HepG2 (cell line): ENCODE measurements at regions not wholly inside any gene's neighbourhood (a gene's known extent, or its start where the extent isn't known, plus 50 kb on each side); places are given as distances from the start of the nearest gene placed in this dataset.

Source experiments
- ATAC-seq: fragments of 200-7000 bp; cut with Tn5 transposase; 3 replicates; pipeline ENCODE4 v1.9.1; 2020; ENCODE audit warnings: mild to moderate bottlenecking, moderate library complexity
- BruUV-seq: library from RNA; stranded (reverse); fragments of 400-500 nt; replicated peaks from 2 replicates; lab custom pipeline; 2021; lab: Mats Ljungman, UMichigan
- CTCF ChIA-PET: fragments of 300-600 bp; formaldehyde crosslinking; extraction: SDS; loops from one replicate; lab custom pipeline; 2021; ENCODE audit warnings: low total read pairs, inconsistent platforms, low intra/inter-chr PET ratio; lab: Yijun Ruan, JAX
- POLR2A ChIA-PET: fragments of 350-600 bp; sonication (Branson Sonifier 250); formaldehyde crosslinking; loops from one replicate; lab custom pipeline; 2020; ENCODE audit warnings: antibody characterized with exemption, inconsistent platforms; lab: Yijun Ruan, JAX
- DNase-seq: peaks from one replicate; pipeline ENCODE4 v3.0.0-alpha.2; 2015; ENCODE audit warnings: low spot score
- FAIRE-seq: peaks from 3 replicates; lab custom pipeline; 2011; peaks lifted over from hg19 to GRCh38; lab: Jason Lieb, UNC
- H2AFZ ChIP-seq: one replicate; pipeline ENCODE4 v1.6.1; 2011; ENCODE audit warnings: low read length, inconsistent platforms
- H3K27ac ChIP-seq: fragments of 300-600 bp; 3 replicates; pipeline ENCODE4 v1.8.0; 2011; ENCODE audit warnings: mixed run types, mild to moderate bottlenecking, mixed read lengths, low read length, inconsistent platforms; ENCODE audit not compliant: insufficient read depth; ENCODE audit errors: extremely low read length
- H3K27me3 ChIP-seq, 2 experiments: fragments of 200-600 bp in 1 of 2; 2 replicates in 1 of 2; 3 replicates in 1 of 2; pipeline versions ENCODE4 v1.6.0 to v1.8.0; 2011; ENCODE audit warnings: low read length in 2 of 2, mild to moderate bottlenecking in 2 of 2, moderate library complexity in 2 of 2, inconsistent platforms in 1 of 2; ENCODE audit not compliant: insufficient read depth in 2 of 2, control insufficient read depth in 1 of 2
- H3K36me3 ChIP-seq, 2 experiments: fragments of 200-600 bp in 1 of 2; replicated peaks in 1 of 2; 2 replicates in 1 of 2; 3 replicates in 1 of 2; pipeline versions ENCODE4 v1.5.1 to v1.8.0; 2011; ENCODE audit warnings: low read length in 2 of 2, inconsistent platforms in 1 of 2; ENCODE audit not compliant: insufficient read depth in 2 of 2, control insufficient read depth in 1 of 2
- H3K4me1 ChIP-seq: 2 replicates; pipeline ENCODE4 v1.5.1; 2012; ENCODE audit warnings: low read length, inconsistent platforms; ENCODE audit not compliant: insufficient read depth
- H3K4me2 ChIP-seq: 2 replicates; pipeline ENCODE4 v1.6.0; 2011; ENCODE audit warnings: low read depth, low read length, inconsistent platforms
- H3K4me3 ChIP-seq, 3 experiments: fragments of 200-600 bp in 1 of 3; sonication (generic), shearing (Covaris generic) in 1 of 3; replicated peaks in 1 of 3; 2 replicates each; pipeline ENCODE4 v1.5.1; 2011 to 2016; ENCODE audit warnings: low read length in 3 of 3, inconsistent platforms in 2 of 3, low read depth in 2 of 3, mild to moderate bottlenecking in 2 of 3, control low read depth in 1 of 3, mixed read lengths in 1 of 3; ENCODE audit not compliant: insufficient read depth in 1 of 3
- H3K79me2 ChIP-seq: one replicate; pipeline ENCODE4 v1.6.1; 2011; ENCODE audit warnings: low read length, inconsistent platforms; ENCODE audit not compliant: insufficient read depth
- H3K9ac ChIP-seq: 2 replicates; pipeline ENCODE4 v1.6.0; 2011; ENCODE audit warnings: mild to moderate bottlenecking, low read depth, low read length, inconsistent platforms; ENCODE audit not compliant: insufficient read depth
- H3K9me3 ChIP-seq: 2 replicates; pipeline ENCODE4 v1.5.1; 2012; ENCODE audit warnings: mild to moderate bottlenecking, low read length
- H4K20me1 ChIP-seq: 2 replicates; pipeline ENCODE4 v1.6.0; 2011; ENCODE audit warnings: inconsistent platforms, mild to moderate bottlenecking, low read length, moderate library complexity; ENCODE audit not compliant: insufficient read depth
- HES4 ChIP-seq: sonication (generic); formaldehyde crosslinking; IDR thresholded peaks from 2 replicates; pipeline ENCODE4 v1.9.0; 2021; ENCODE audit warnings: mild to moderate bottlenecking, missing genetic modification reagents, borderline replicate concordance
- SIN3B ChIP-seq: fragments of 150-350 bp; IDR thresholded peaks from 2 replicates; pipeline ENCODE4 v1.6.1; 2014; ENCODE audit warnings: low read length
- SOX13 ChIP-seq, 3 experiments: fragments of 450-650 bp in 1 of 3; sonication (generic) in 1 of 3; formaldehyde crosslinking in 1 of 3; IDR thresholded peaks in 2 of 3; conservative IDR thresholded peaks in 1 of 3; 2 replicates each; pipeline versions ENCODE4 v1.5.0 to v1.6.1; 2016 to 2020; ENCODE audit warnings: antibody characterized with exemption in 1 of 3, mild to moderate bottlenecking in 1 of 3, missing compliant biosample characterization in 1 of 3, missing genetic modification reagents in 1 of 3, moderate library complexity in 1 of 3
- YY1 ChIP-seq: IDR thresholded peaks from 2 replicates; pipeline ENCODE4 v1.6.1; 2011; ENCODE audit warnings: low read length, low read depth, moderate library complexity, mild to moderate bottlenecking; ENCODE audit not compliant: insufficient read depth, insufficient replicate concordance
- ZFX ChIP-seq: sonication (generic); formaldehyde crosslinking; IDR thresholded peaks from 2 replicates; pipeline ENCODE4 v1.4.0; 2020; ENCODE audit warnings: mild to moderate bottlenecking, low read depth, missing genetic modification reagents, moderate library complexity
- ZMYM2 ChIP-seq: sonication (generic); formaldehyde crosslinking; IDR thresholded peaks from 2 replicates; pipeline ENCODE4 v1.8.0; 2022; ENCODE audit warnings: mild to moderate bottlenecking, missing genetic modification reagents
- ZNF160 ChIP-seq: sonication (generic); formaldehyde crosslinking; IDR thresholded peaks from 2 replicates; pipeline ENCODE4 v1.8.0; 2022; ENCODE audit warnings: mild to moderate bottlenecking, inconsistent platforms, missing genetic modification reagents
- ZNF580 ChIP-seq: IDR thresholded peaks from 2 replicates; pipeline ENCODE4 v1.6.1; 2016; ENCODE audit warnings: low read depth, borderline replicate concordance
- ZNF75D ChIP-seq: sonication (generic); formaldehyde crosslinking; IDR thresholded peaks from 2 replicates; pipeline ENCODE4 v1.8.1; 2023; ENCODE audit warnings: missing genetic modification reagents, mild to moderate bottlenecking, borderline replicate concordance
- WGBS: methylation state at CpG from one replicate; pipeline ENCODE4 v1.1.6; 2017; ENCODE audit warnings: low lambda C conversion rate; 5-methylcytosine and 5-hydroxymethylcytosine counted together
- in situ Hi-C: cut with HindIII; loops from 2 replicates; pipeline ENCODE4 v1.10.0; 2017; ENCODE audit warnings: low pct_unique_long_range_greater_than_20kb; ENCODE audit not compliant: extremely low pct_ligation_motif_present
- intact Hi-C: fragments of 100-400 bp; cut with micrococcal nuclease; formaldehyde crosslinking; loops from one replicate; pipeline ENCODE4 v1.10.0; 2022; ENCODE audit not compliant: unreplicated experiment

- Histone ChIP-seq H3K36me3 (no peaks in the 10 kb centered on the region), H2AFZ (no peak overlapping the region), H3K9ac (no peak overlapping the region), H3K27me3 (no peaks in the 10 kb centered on the region; a peak in 1 of 5 replicates), H3K4me1 (no peaks in the 10 kb centered on the region), H4K20me1 (no peaks in the 10 kb centered on the region), H3K27ac (no peak overlapping the region), H3K4me2 (no peak overlapping the region), H3K9me3 (peaks cover 18% of the 10 kb centered on the region), H3K4me3 (no peak overlapping the region), H3K79me2 (no peaks in the 10 kb centered on the region)
- ChIA-PET POLR2A (no interaction called here), CTCF (no interaction called here)
- WGBS, result 12% methylated on average over 2 of the region's 2 CpGs
- in situ Hi-C loops (no loop called here), intact Hi-C loops (no loop called here)
- no peak for TF ChIP-seq ZNF160 (CRISPR knock-in tag)
- TF ChIP-seq ZFX (CRISPR knock-in tag), result no peak
- no peak for TF ChIP-seq YY1
- BruUV-seq, result no TSS peak
- FAIRE-seq (no peak), ATAC-seq (no peak), DNase-seq (no peak)
Measured at GRCh38 chr12:5230156-5230555, 186.5 kb downstream of the KCNA5 start.

GRCh38 chr12:5230861-5231260, 187.2 kb downstream of the KCNA5 start:
- Histone ChIP-seq H3K79me2 (no peaks in the 10 kb centered on the region), H3K4me3 (no peak overlapping the region), H3K27me3 (no peaks in the 10 kb centered on the region; a peak in 1 of 5 replicates), H4K20me1 (no peaks in the 10 kb centered on the region), H2AFZ (no peak overlapping the region), H3K9me3 (peaks cover 13% of the 10 kb centered on the region; the same call in 1 of the 2 replicates), H3K9ac (no peak overlapping the region), H3K4me2 (no peak overlapping the region), H3K27ac (no peak overlapping the region), H3K4me1 (no peaks in the 10 kb centered on the region), H3K36me3 (no peaks in the 10 kb centered on the region)
- CTCF ChIA-PET, result no interaction called here
- FAIRE-seq (no peak), ATAC-seq (no peak), DNase-seq (no peak)
- no TSS peak for BruUV-seq
- in situ Hi-C loops (no loop called here), intact Hi-C loops (no loop called here)
- TF ChIP-seq ZNF75D, result no peak
- no peak for TF ChIP-seq ZNF580 (CRISPR knock-in tag)
- no peak for TF ChIP-seq HES4 (CRISPR knock-in tag)
- no peak for TF ChIP-seq SIN3B
- TF ChIP-seq SOX13 (IDR thresholded peaks at IDR 0.05), result no peak
- no peak for TF ChIP-seq SOX13 (CRISPR knock-in tag; conservative IDR thresholded peaks at IDR 0.05 in 1 of 2, IDR thresholded peaks at IDR 0.05 in 1 of 2)
- TF ChIP-seq ZMYM2, result no peak
- POLR2A ChIA-PET, result no interaction called here
- 6% methylated on average over 3 of the region's 3 CpGs for WGBS
